Stimulated activated CD4-positive, alpha-beta T cell treated with anti-CD3 and anti-CD28 coated beads, TNF-alpha, amount 100 ng/mL, for 24 hours (primary cell): ENCODE measurements at regions not wholly inside any gene's neighbourhood (a gene's known extent, or its start where the extent isn't known, plus 50 kb on each side); places are given as distances from the start of the nearest gene placed in this dataset.
"Not testable (repeated sequence)": the region's sequence is repeated elsewhere in the genome, so short reads cannot be mapped to it uniquely, and the experiment has no call there.

Experiments used
- DNase-seq, 3 experiments: peaks; one replicate each; pipeline ENCODE4 v3.0.0-alpha.2; 2020; ENCODE audit warnings: low read depth in 3 of 3

GRCh38 chr18:52054324-52054723, 285.7 kb upstream of the DCC start:
- DNase-seq, result no peak

GRCh38 chr18:52060607-52061304, 279.2 kb upstream of the DCC start:
- DNase-seq, result no peak

- no peak for DNase-seq
Measured at GRCh38 chr18:52063923-52064322, 276.1 kb upstream of the DCC start.

GRCh38 chr18:52069201-52069600, 270.8 kb upstream of the DCC start:
- no peak for DNase-seq

- DNase-seq, result no peak
Measured at GRCh38 chr18:52070291-52070756, 269.7 kb upstream of the DCC start.

GRCh38 chr18:52077251-52077983, 262.6 kb upstream of the DCC start:
- no peak for DNase-seq

- DNase-seq, result no peak
Measured at GRCh38 chr18:52082246-52082645, 257.8 kb upstream of the DCC start.

GRCh38 chr18:52087140-52087539, 252.9 kb upstream of the DCC start:
- DNase-seq, result no peak

- DNase-seq, result no peak
Measured at GRCh38 chr18:52090005-52090404, 250.0 kb upstream of the DCC start.

GRCh38 chr18:52093171-52093570, 246.8 kb upstream of the DCC start:
- no peak for DNase-seq

GRCh38 chr18:52118684-52119083, 221.3 kb upstream of the DCC start:
- DNase-seq, result no peak

- no peak for DNase-seq
Measured at GRCh38 chr18:52130624-52131301, 209.2 kb upstream of the DCC start.

GRCh38 chr18:52131845-52132244, 208.2 kb upstream of the DCC start:
- no peak for DNase-seq

GRCh38 chr18:52136532-52136931, 203.5 kb upstream of the DCC start:
- no peak for DNase-seq

GRCh38 chr18:52140986-52141385, 199.0 kb upstream of the DCC start:
- no peak for DNase-seq

- DNase-seq, result no peak
Measured at GRCh38 chr18:52150050-52150449, 189.9 kb upstream of the DCC start.

GRCh38 chr18:52152036-52152435, 188.0 kb upstream of the DCC start:
- DNase-seq, result no peak

GRCh38 chr18:52156166-52156565, 183.8 kb upstream of the DCC start:
- DNase-seq, result no peak

GRCh38 chr18:52160636-52161035, 179.4 kb upstream of the DCC start:
- no peak for DNase-seq

- DNase-seq, result no peak
Measured at GRCh38 chr18:52163478-52163877, 176.5 kb upstream of the DCC start.

- DNase-seq, result not testable (repeated sequence)
Measured at GRCh38 chr18:52168131-52168530, 171.9 kb upstream of the DCC start.

- DNase-seq, result no peak
Measured at GRCh38 chr18:52174220-52174619, 165.8 kb upstream of the DCC start.

- no peak for DNase-seq
Measured at GRCh38 chr18:52175406-52175805, 164.6 kb upstream of the DCC start.
